ENCODE measurements at regions not wholly inside any gene's neighbourhood (a gene's known extent, or its start where the extent isn't known, plus 50 kb on each side); places are given as distances from the start of the nearest gene placed in this dataset.

DNA sequence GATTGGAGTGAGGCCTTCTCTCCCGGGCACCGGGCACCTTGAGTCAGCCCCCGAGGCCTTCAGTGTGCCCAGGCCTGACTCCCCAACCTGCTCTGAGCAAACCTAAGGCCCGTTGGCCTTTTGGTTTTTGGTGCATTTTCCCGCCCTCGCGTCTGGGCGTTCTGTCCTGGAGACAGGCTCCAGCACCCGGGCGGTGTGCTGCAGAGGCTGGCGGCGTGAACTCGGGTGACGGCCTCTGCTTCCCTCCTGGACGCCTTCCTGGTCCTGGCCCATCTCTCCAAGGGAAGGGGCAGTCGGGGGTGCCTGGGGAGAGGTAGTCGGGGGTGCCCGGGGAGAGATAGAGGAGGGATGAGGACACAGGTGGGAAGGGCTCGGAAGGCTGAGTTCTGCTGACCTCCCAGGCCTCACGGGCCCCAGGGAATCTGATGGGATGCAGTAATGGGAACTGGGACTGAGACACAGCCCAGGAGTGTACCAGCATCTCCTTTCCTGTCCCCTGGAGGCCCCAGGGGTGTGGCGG lies 1326.4 kb downstream of the BRD1 start:
- H2BK20ac ChIP-seq (ENCODE audit: low read depth, low read length) = no peak overlapping the region
- H4K5ac ChIP-seq (ENCODE audit: low read depth, low read length) = no peak overlapping the region
- H2BK15ac ChIP-seq (ENCODE audit: low read depth, low read length) = no peak overlapping the region
- intact Hi-C loops (cut with micrococcal nuclease) (no loop called here), dilution Hi-C loops (cut with HindIII; ENCODE audit: low sequenced_read_pairs, unreplicated experiment) (no loop called here), in situ Hi-C loops (cut with MboI; ENCODE audit: low sequenced_read_pairs) (no loop called here)
- H4K8ac ChIP-seq (ENCODE audit: low read depth in 2 of 2, low read length in 2 of 2) = no peak overlapping the region
- H3K4ac ChIP-seq (ENCODE audit: low read depth, low read length) = no peak overlapping the region
- POLR2A ChIA-PET (ENCODE audit: unreplicated experiment) = no interaction called here
- ATAC-seq (ENCODE audit: low read depth) (no peak), DNase-seq (no peak)
- H2AK9ac ChIP-seq (replicated peaks; ENCODE audit: low read depth, low read length, poor library complexity) = no peak overlapping the region
- H4K20me1 ChIP-seq (ENCODE audit: insufficient read depth, low read length) = no peaks in the 10 kb centered on the region
- H3K79me1 ChIP-seq (ENCODE audit: low read depth in 1 of 2, low read length in 2 of 2) = no peaks in the 10 kb centered on the region
- H3K23ac ChIP-seq (ENCODE audit: low read depth, low read length) = no peak overlapping the region
- no peak overlapping the region for H3K4me3 ChIP-seq (ENCODE audit: insufficient read depth, low read depth, low read length)
- H3K27ac ChIP-seq (ENCODE audit: insufficient read depth, low read length) = no peak overlapping the region
- H3K36me3 ChIP-seq (ENCODE audit: control insufficient read depth, insufficient read depth, low read length) = no peaks in the 10 kb centered on the region
- H3K18ac ChIP-seq (ENCODE audit: low read depth, low read length) = no peak overlapping the region
- TF ChIP-seq RCOR1 (IDR thresholded peaks at IDR 0.05; ENCODE audit: insufficient replicate concordance, low read length) (no peak), MXI1 (IDR thresholded peaks at IDR 0.05; ENCODE audit: borderline replicate concordance, low read depth, low read length) (no peak), FOS (IDR thresholded peaks at IDR 0.05; ENCODE audit: low read depth, low read length) (no peak), POLR2A (IDR thresholded peaks at IDR 0.05; ENCODE audit: low read depth, low read length) (no peak), CHD1 (IDR thresholded peaks at IDR 0.05; ENCODE audit: low read depth, low read length) (no peak), CEBPB (IDR thresholded peaks at IDR 0.05; ENCODE audit: low read depth, low read length) (no peak), RFX5 (IDR thresholded peaks at IDR 0.05; ENCODE audit: low read depth, low read length) (no peak), MAFK (IDR thresholded peaks at IDR 0.05; ENCODE audit: low read depth, low read length) (no peak), MAZ (IDR thresholded peaks at IDR 0.05; ENCODE audit: borderline replicate concordance, low read depth, low read length) (no peak), SMC3 (IDR thresholded peaks at IDR 0.05; ENCODE audit: low read depth, low read length) (no peak), BHLHE40 (IDR thresholded peaks at IDR 0.05; ENCODE audit: low read depth, low read length) (no peak), NFE2L2 (IDR thresholded peaks at IDR 0.05; ENCODE audit: low read depth, low read length) (no peak)
- TF ChIP-seq, protein P1, sequence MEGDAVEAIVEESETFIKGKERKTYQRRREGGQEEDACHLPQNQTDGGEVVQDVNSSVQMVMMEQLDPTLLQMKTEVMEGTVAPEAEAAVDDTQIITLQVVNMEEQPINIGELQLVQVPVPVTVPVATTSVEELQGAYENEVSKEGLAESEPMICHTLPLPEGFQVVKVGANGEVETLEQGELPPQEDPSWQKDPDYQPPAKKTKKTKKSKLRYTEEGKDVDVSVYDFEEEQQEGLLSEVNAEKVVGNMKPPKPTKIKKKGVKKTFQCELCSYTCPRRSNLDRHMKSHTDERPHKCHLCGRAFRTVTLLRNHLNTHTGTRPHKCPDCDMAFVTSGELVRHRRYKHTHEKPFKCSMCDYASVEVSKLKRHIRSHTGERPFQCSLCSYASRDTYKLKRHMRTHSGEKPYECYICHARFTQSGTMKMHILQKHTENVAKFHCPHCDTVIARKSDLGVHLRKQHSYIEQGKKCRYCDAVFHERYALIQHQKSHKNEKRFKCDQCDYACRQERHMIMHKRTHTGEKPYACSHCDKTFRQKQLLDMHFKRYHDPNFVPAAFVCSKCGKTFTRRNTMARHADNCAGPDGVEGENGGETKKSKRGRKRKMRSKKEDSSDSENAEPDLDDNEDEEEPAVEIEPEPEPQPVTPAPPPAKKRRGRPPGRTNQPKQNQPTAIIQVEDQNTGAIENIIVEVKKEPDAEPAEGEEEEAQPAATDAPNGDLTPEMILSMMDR (conservative IDR thresholded peaks at IDR 0.05; ENCODE audit: low read depth, low read length) = no peak
- TF ChIP-seq, protein P2, sequence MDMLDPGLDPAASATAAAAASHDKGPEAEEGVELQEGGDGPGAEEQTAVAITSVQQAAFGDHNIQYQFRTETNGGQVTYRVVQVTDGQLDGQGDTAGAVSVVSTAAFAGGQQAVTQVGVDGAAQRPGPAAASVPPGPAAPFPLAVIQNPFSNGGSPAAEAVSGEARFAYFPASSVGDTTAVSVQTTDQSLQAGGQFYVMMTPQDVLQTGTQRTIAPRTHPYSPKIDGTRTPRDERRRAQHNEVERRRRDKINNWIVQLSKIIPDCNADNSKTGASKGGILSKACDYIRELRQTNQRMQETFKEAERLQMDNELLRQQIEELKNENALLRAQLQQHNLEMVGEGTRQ (IDR thresholded peaks at IDR 0.05; ENCODE audit: low read depth, low read length) = no peak
- CTCF ChIA-PET = no interaction called here
- H3K9me3 ChIP-seq (ENCODE audit: control insufficient read depth, insufficient read depth, low read length) = peaks cover 40% of the 10 kb centered on the region
- H2BK5ac ChIP-seq (ENCODE audit: low read depth, low read length, poor library complexity, severe bottlenecking) = no peak overlapping the region
- H4K91ac ChIP-seq (ENCODE audit: insufficient read depth, low read depth, low read length) = no peak overlapping the region
- H2AFZ ChIP-seq (replicated peaks; ENCODE audit: low read length, poor library complexity) = no peak overlapping the region
- no peak overlapping the region for H3K9ac ChIP-seq (ENCODE audit: low read depth, low read length)
- 80% methylated on average over 1 of the region's 21 CpGs; no CpG with 5 or more reads in 1 of the 2 experiments for WGBS, 2 experiments (ENCODE audit: extremely low coverage in 2 of 2, insufficient read length in 1 of 2)
- H3K27me3 ChIP-seq (ENCODE audit: control insufficient read depth, insufficient read depth, low read length) = no peaks in the 10 kb centered on the region
- no peak overlapping the region for H3K56ac ChIP-seq (ENCODE audit: extremely low read depth, insufficient read depth, low read length)
- no peaks in the 10 kb centered on the region for H3K4me1 ChIP-seq (ENCODE audit: control insufficient read depth, insufficient read depth, low read length)
- no peak overlapping the region for H2AK5ac ChIP-seq (ENCODE audit: low read depth, low read length)
- no peaks in the 10 kb centered on the region for H3K9me1 ChIP-seq (ENCODE audit: insufficient read depth, low read length)
- no TSS peak for BruUV-seq (replicated peaks)
- no peak overlapping the region for H3K4me2 ChIP-seq (ENCODE audit: low read depth, low read length)
- H2BK120ac ChIP-seq (ENCODE audit: low read depth, low read length) = no peak overlapping the region
- no peak overlapping the region for H3K14ac ChIP-seq (replicated peaks; ENCODE audit: low read depth, low read length)

Measured in IMR-90 (cell line).